Hepatocyte (in vitro differentiated cells): ENCODE measurements at regions not wholly inside any gene's neighbourhood (a gene's known extent, or its start where the extent isn't known, plus 50 kb on each side); places are given as distances from the start of the nearest gene placed in this dataset.

ENCODE experiments used
- CTCF ChIP-seq: fragments of 200-600 bp; sonication (generic); IDR thresholded peaks from 2 replicates; pipeline ENCODE4 v1.5.1; 2016; ENCODE audit warnings: antibody characterized with exemption, mild to moderate bottlenecking; ENCODE audit not compliant: poor library complexity
- EZH2 ChIP-seq: fragments of 200-600 bp; sonication (generic); IDR thresholded peaks from 2 replicates; pipeline ENCODE4 v1.6.1; 2016; ENCODE audit warnings: antibody characterized with exemption, mild to moderate bottlenecking, borderline replicate concordance
- EZH2phosphoT487 ChIP-seq: fragments of 200-600 bp; sonication (generic); IDR thresholded peaks from one replicate; pipeline ENCODE4 v1.6.1; 2018; ENCODE audit warnings: antibody characterized with exemption, mild to moderate bottlenecking, low read depth, moderate library complexity; ENCODE audit not compliant: unreplicated experiment, severe bottlenecking

GRCh38 chr12:107998863-107999262 lies 130.2 kb upstream of the WSCD2 start:
- no peak for TF ChIP-seq CTCF
- TF ChIP-seq EZH2phosphoT487: no peak
- no peak for TF ChIP-seq EZH2
